GM20000 (cell line): ENCODE measurements at regions not wholly inside any gene's neighbourhood (a gene's known extent, or its start where the extent isn't known, plus 50 kb on each side); places are given as distances from the start of the nearest gene placed in this dataset.

Experiments used
- DNase-seq: peaks from one replicate; pipeline ENCODE4 v3.0.0; 2012; ENCODE audit warnings: low spot score
- CTCF ChIP-seq: IDR thresholded peaks from 2 replicates; pipeline ENCODE4 v1.5.1; 2012; ENCODE audit warnings: mild to moderate bottlenecking, control low read depth; ENCODE audit errors: extremely low read depth, missing control alignments

- no peak for TF ChIP-seq CTCF
- no peak for DNase-seq
These were observed 975.1 kb downstream of the BCL11A start for GRCh38 chr2:59578349-59578748.

- no peak for DNase-seq
These were observed 978.3 kb downstream of the BCL11A start for GRCh38 chr2:59575191-59575590.

GRCh38 chr2:59572227-59572626 lies 981.2 kb downstream of the BCL11A start:
- no peak for TF ChIP-seq CTCF
- DNase-seq = no peak

More at GRCh38 chr2:59575191-59575590, 978.3 kb downstream of the BCL11A start:
- TF ChIP-seq CTCF = no peak

- TF ChIP-seq CTCF = no peak
- no peak for DNase-seq
These were observed 982.6 kb downstream of the BCL11A start for GRCh38 chr2:59570818-59571217.

- no peak for DNase-seq
- TF ChIP-seq CTCF = no peak
These were observed 984.3 kb downstream of the BCL11A start for GRCh38 chr2:59569124-59569523.

- DNase-seq = no peak
- no peak for TF ChIP-seq CTCF
These were observed 985.0 kb downstream of the BCL11A start for GRCh38 chr2:59568461-59568860.

GRCh38 chr2:59567151-59567550 lies 986.3 kb downstream of the BCL11A start:
- no peak for DNase-seq
- TF ChIP-seq CTCF = no peak
